Endothelial cell of umbilical vein (primary cell): ENCODE measurements at regions not wholly inside any gene's neighbourhood (a gene's known extent, or its start where the extent isn't known, plus 50 kb on each side); places are given as distances from the start of the nearest gene placed in this dataset.

ENCODE experiments used
- BruUV-seq: library from RNA; stranded (reverse); fragments of 400-500 nt; replicated peaks from 2 replicates; lab custom pipeline; 2021; lab: Mats Ljungman, UMichigan
- CTCF ChIA-PET: fragments of 300-600, 350-600 bp; sonication (Branson Sonifier 250); formaldehyde crosslinking; loops from one replicate; lab custom pipeline; 2021; ENCODE audit warnings: antibody characterized with exemption, inconsistent platforms; lab: Charles Lee
- POLR2A ChIA-PET: fragments of 300-600, 350-600 bp; sonication (Branson Sonifier 250); formaldehyde crosslinking; loops from one replicate; lab custom pipeline; 2021; ENCODE audit warnings: antibody characterized with exemption, inconsistent platforms; lab: Charles Lee
- DNase-seq: peaks from one replicate; pipeline ENCODE4 v3.0.0-alpha.2; 2011; ENCODE audit warnings: low read depth, low spot score
- FAIRE-seq: peaks from 2 replicates; lab custom pipeline; 2011; peaks lifted over from hg19 to GRCh38; lab: Jason Lieb, UNC
- H2AFZ ChIP-seq: 2 replicates; pipeline ENCODE4 v1.6.0; 2012; ENCODE audit warnings: low read depth, low read length, control low read depth, inconsistent platforms
- H3K27ac ChIP-seq: 2 replicates; pipeline ENCODE4 v1.5.1; 2011; ENCODE audit warnings: low read depth, mild to moderate bottlenecking, control low read depth, low read length, moderate library complexity; ENCODE audit not compliant: insufficient read depth
- H3K27me3 ChIP-seq, 2 experiments: 2 replicates each; pipeline versions ENCODE4 v1.6.0 to v1.6.1; 2011; ENCODE audit warnings: low read length in 2 of 2, mixed read lengths in 1 of 2; ENCODE audit not compliant: control insufficient read depth in 2 of 2, insufficient read depth in 2 of 2
- H3K36me3 ChIP-seq, 2 experiments: 2 replicates in 1 of 2; 3 replicates in 1 of 2; pipeline ENCODE4 v1.5.1; 2011; ENCODE audit warnings: low read length in 2 of 2, mild to moderate bottlenecking in 1 of 2, moderate library complexity in 1 of 2; ENCODE audit not compliant: control insufficient read depth in 2 of 2, insufficient read depth in 2 of 2; ENCODE audit errors: extremely low read depth in 1 of 2
- H3K4me1 ChIP-seq: 3 replicates; pipeline ENCODE4 v1.5.1; 2011; ENCODE audit warnings: mild to moderate bottlenecking, low read length; ENCODE audit not compliant: control insufficient read depth, insufficient read depth; ENCODE audit errors: extremely low read depth
- H3K4me2 ChIP-seq: 2 replicates; pipeline ENCODE4 v1.6.1; 2011; ENCODE audit warnings: low read length, control low read depth, mixed read lengths; ENCODE audit not compliant: insufficient read depth
- H3K4me3 ChIP-seq, 3 experiments: fragments of 200-600 bp in 1 of 3; sonication (generic), shearing (Covaris generic) in 1 of 3; replicated peaks in 1 of 3; 2 replicates each; pipeline ENCODE4 v1.5.1; 2011 to 2016; ENCODE audit warnings: control low read depth in 3 of 3, low read length in 3 of 3, mild to moderate bottlenecking in 2 of 3, inconsistent platforms in 1 of 3, low read depth in 1 of 3, moderate library complexity in 1 of 3; ENCODE audit not compliant: insufficient read depth in 1 of 3
- H3K79me2 ChIP-seq: 2 replicates; pipeline ENCODE4 v1.6.0; 2012; ENCODE audit warnings: low read length, inconsistent platforms; ENCODE audit not compliant: control insufficient read depth, insufficient read depth
- H3K9ac ChIP-seq: replicated peaks from 2 replicates; pipeline ENCODE3; 2011; ENCODE audit warnings: low read length, control low read depth; ENCODE audit not compliant: insufficient read depth; ENCODE audit errors: extremely low read depth
- H3K9me1 ChIP-seq: replicated peaks from 3 replicates; pipeline ENCODE4 v1.6.0; 2011; ENCODE audit warnings: mild to moderate bottlenecking, low read length; ENCODE audit not compliant: control insufficient read depth, insufficient read depth; ENCODE audit errors: extremely low read depth
- H3K9me3 ChIP-seq: replicated peaks from 2 replicates; pipeline ENCODE4 v1.5.1; 2012; ENCODE audit warnings: low read length, inconsistent platforms; ENCODE audit not compliant: control insufficient read depth, insufficient read depth
- H4K20me1 ChIP-seq: replicated peaks from 2 replicates; pipeline ENCODE3; 2011; ENCODE audit warnings: mild to moderate bottlenecking, low read length; ENCODE audit not compliant: control insufficient read depth, insufficient read depth; ENCODE audit errors: extremely low read depth
- CTCF ChIP-seq, 2 donors: IDR thresholded peaks; 1 replicate in 1 of 2; 2 replicates in 1 of 2; pipeline ENCODE4 v1.5.1; 2011; ENCODE audit warnings: low read length in 2 of 2, mild to moderate bottlenecking in 2 of 2, moderate library complexity in 2 of 2, control low read depth in 1 of 2, inconsistent platforms in 1 of 2, low read depth in 1 of 2; ENCODE audit not compliant: insufficient read depth in 1 of 2; ENCODE audit errors: extremely low read depth in 1 of 2
- EZH2 ChIP-seq: IDR thresholded peaks from 2 replicates; pipeline ENCODE4 v1.6.1; 2012; ENCODE audit warnings: borderline replicate concordance, low read depth, mild to moderate bottlenecking, moderate library complexity, low read length, inconsistent platforms; ENCODE audit not compliant: severe bottlenecking
- FOS ChIP-seq: IDR thresholded peaks from 2 replicates; pipeline ENCODE4 v1.6.1; 2011; ENCODE audit warnings: mild to moderate bottlenecking, low read length, moderate library complexity, borderline replicate concordance; ENCODE audit not compliant: insufficient read depth
- GATA2 ChIP-seq: IDR thresholded peaks from 2 replicates; pipeline ENCODE4 v1.7.0; 2011; ENCODE audit warnings: low read depth, mild to moderate bottlenecking, moderate library complexity, mixed read lengths, low read length; ENCODE audit not compliant: insufficient read length, insufficient read depth
- JUN ChIP-seq: IDR thresholded peaks from 2 replicates; pipeline ENCODE4 v1.6.1; 2011; ENCODE audit warnings: borderline replicate concordance, low read depth; ENCODE audit not compliant: insufficient read length, insufficient read depth
- MYC ChIP-seq: IDR thresholded peaks from one replicate; pipeline ENCODE4 v1.6.1; 2011; ENCODE audit warnings: mild to moderate bottlenecking, low read depth, low read length
- POLR2A ChIP-seq: IDR thresholded peaks from 2 replicates; pipeline ENCODE4 v1.6.1; 2012; ENCODE audit warnings: low read depth, mild to moderate bottlenecking, control low read depth, low read length
- POLR2AphosphoS5 ChIP-seq: IDR thresholded peaks from 2 replicates; pipeline ENCODE4 v1.6.1; 2012; ENCODE audit warnings: low read depth, mild to moderate bottlenecking, control low read depth, low read length, moderate library complexity; ENCODE audit not compliant: insufficient read depth
- dilution Hi-C: fragments of 300-500 bp; cut with MboI; formaldehyde crosslinking; loops from one replicate; pipeline ENCODE4 v1.15.0; 2019; ENCODE audit warnings: low sequenced_read_pairs; ENCODE audit not compliant: extremely low pct_ligation_motif_present
- intact Hi-C: fragments of 100-400 bp; cut with micrococcal nuclease; formaldehyde crosslinking; loops from one replicate; pipeline ENCODE4 v1.10.0; 2022
- TF ChIP-seq, protein P1 (sequence below): IDR thresholded peaks from 2 replicates; pipeline ENCODE4 v1.6.1; 2011; ENCODE audit not compliant: insufficient read depth, insufficient read length

DNA sequence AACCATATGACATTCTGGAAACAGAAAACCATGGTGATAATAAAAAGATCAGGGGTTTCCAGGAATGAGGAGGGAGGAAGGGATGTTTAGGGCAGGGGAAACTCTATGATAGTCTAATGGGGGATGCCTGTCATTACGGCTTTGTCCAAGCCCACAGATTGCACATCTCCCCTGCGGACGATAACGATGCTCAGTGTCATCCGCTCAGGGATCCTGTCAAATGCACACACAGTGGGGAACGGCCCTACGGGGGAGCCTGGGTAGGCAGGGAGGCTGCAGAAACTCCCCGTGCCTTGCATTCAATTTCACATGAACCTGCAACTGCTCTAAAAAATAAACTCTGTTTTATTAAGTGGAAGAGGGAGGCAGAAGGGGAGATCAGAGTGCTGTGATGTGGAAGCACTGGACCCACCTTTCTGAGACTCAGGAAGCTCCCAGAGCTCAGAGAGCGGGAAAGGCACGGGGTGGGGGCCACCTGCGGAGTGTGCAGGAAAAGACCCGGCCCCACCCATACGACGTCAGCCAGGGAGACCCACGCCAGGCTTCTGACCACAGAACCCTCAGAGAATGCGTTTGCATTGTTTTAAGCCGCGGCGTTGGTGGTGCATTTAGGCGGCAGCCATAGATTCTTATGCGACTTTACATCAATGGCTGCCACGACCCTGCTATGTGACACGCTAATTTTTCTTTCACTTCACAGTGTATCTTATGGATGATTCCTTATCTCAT is 543.5 kb downstream of the BRD1 start:
- Histone ChIP-seq H3K9me1 (no peaks in the 10 kb centered on the region), H3K4me1 (no peaks in the 10 kb centered on the region), H2AFZ (no peak overlapping the region), H3K27me3 (no peaks in the 10 kb centered on the region), H3K4me2 (no peak overlapping the region), H3K79me2 (no peaks in the 10 kb centered on the region), H3K4me3 (no peak overlapping the region), H3K9ac (no peak overlapping the region), H3K36me3 (no peaks in the 10 kb centered on the region), H3K27ac (no peak overlapping the region), H4K20me1 (no peaks in the 10 kb centered on the region), H3K9me3 (peaks cover 2% of the 10 kb centered on the region)
- no peak for FAIRE-seq
- TF ChIP-seq EZH2 = no peak
- TF ChIP-seq GATA2 = no peak
- TF ChIP-seq, protein P1, sequence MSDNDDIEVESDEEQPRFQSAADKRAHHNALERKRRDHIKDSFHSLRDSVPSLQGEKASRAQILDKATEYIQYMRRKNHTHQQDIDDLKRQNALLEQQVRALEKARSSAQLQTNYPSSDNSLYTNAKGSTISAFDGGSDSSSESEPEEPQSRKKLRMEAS = no peak
- no peak for TF ChIP-seq JUN
- no peak for TF ChIP-seq FOS
- TF ChIP-seq POLR2AphosphoS5 = no peak
- no peak for TF ChIP-seq MYC
- no peak for TF ChIP-seq CTCF (IDR thresholded peaks at IDR 0.05; ENCODE audit: extremely low read depth in 1 of 2, insufficient read depth in 1 of 2, low read depth in 1 of 2, low read length in 2 of 2)
- TF ChIP-seq POLR2A = no peak
- intact Hi-C loops (no loop called here), dilution Hi-C loops (no loop called here)
- no TSS peak for BruUV-seq
- CTCF ChIA-PET = no interaction called here
- DNase-seq = no peak
- POLR2A ChIA-PET = no interaction called here
